ENCODE measurements at regions not wholly inside any gene's neighbourhood (a gene's known extent, or its start where the extent isn't known, plus 50 kb on each side); places are given as distances from the start of the nearest gene placed in this dataset.

GRCh38 chr6:12221856-12222255 lies 68.3 kb upstream of the EDN1 start:
- DNase-seq (ENCODE audit: low spot score), result no peak

GRCh38 chr6:12222405-12223366 lies 67.5 kb upstream of the EDN1 start:
- no peak for DNase-seq (ENCODE audit: low spot score)

- no peak for DNase-seq (ENCODE audit: low spot score)
Observed at GRCh38 chr6:12223383-12223782, 66.8 kb upstream of the EDN1 start.

DNA sequence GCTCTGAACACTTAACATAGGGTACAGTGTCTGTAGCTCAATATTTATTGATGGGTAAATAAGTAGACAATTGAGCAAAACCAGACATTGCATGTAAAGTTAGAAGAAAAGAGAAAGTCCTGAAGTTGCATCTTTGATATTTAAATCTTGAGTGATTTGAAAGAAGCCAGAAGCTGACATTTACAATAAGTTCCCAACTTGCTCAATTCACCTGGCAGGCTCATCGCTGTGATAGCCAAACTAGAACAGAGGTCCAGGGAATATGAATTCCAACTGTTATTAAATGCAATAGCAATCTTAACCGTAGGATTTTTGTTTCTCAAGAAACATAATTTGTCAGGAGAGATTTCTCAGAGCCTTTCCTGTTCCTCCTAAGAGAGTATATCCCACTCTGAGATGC lies 65.9 kb upstream of the EDN1 start:
- DNase-seq (ENCODE audit: low spot score), result no peak

DNA sequence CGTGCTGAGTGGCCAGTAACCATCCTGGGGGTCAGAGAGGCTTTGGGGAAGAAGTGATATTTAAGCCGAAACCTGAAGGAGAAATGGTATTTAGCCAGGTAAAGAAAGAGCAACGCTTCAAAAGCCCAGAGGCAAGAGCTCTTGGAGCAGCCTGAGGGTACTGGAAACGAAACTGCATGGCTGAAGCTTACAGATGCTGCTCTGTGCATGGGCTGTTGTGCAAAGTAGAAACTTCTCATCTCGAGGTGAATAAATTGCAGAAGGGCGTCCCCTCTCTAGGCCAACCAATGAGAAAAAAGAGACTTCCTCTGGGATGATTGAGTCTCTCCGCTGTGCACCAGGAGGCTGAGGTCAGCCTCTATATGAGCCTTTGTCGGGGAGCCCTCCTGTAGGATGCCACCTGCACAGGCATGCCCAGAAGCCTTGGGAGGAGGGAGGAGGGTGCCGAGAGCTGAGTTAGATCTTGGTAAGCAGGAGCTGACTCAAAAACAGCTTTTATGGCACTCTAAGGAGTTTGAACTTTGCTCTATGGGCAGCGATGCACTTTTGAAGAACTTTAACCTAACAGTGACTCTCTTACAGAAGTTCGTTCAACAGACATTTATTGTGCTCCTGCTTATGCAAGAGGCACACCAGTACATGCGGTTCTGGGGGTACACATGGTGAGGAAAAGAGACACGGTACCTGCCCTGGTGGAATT lies 61.6 kb upstream of the EDN1 start:
- no peak for DNase-seq (ENCODE audit: low spot score)

DNA sequence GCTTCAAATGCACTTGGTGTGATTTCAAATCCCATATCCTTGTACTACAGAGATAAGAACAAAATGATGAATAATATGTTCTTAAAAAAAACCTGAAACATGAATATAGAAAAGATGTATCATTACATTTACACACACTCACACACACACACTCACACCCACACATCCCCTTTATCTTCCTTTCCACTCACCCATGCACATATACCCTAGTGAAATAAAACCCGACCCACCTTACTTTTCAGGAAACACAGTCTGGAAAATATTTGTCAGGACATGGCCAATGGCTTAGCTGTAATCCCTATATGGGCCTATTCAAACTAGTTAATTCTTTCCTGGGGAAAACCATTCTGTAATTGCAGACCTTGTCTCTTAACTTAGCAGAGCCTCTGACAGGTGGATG lies 60.8 kb upstream of the EDN1 start:
- DNase-seq (ENCODE audit: low spot score), result no peak

DNA sequence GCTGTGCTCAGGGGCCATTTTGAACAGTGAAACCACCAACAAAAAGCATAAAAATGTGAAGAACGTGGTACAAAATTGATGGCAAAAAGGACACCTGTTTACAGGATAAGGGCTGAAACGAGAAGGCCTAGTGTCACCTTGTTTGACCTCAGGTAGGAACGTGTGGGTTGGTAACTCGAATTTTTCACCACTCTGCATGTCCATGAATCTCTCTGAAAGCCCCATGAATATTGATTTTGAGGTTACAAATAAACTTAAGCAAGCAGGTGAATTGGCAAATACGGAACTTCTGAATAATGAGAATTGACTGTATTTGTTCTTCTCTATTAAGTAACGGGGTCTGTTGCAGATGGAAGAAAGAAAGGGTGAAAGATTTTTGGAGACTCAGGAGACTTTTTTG lies 59.6 kb upstream of the EDN1 start:
- DNase-seq (ENCODE audit: low spot score), result no peak

- DNase-seq (ENCODE audit: low spot score), result no peak
Observed at GRCh38 chr6:12232339-12232738, 57.8 kb upstream of the EDN1 start.

DNA sequence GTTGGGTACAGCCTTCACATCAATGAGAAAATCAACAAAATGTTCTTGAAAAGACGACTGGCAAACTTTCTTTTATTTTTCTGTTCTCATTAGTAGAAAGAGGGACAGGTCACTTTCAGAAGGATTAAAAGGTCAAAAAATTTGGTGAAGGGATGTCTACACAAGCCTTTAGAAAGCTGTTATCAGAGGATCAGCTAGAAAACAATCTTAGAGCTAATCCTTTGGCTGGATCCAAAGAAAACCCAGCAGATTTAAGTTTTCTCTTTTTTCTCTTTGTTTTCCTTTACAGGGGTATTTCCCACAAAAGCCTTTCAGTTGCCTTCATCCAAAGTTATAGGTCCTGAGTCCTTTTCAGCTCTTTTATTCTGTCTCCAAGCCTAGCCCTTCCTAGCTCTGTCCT lies 57.3 kb upstream of the EDN1 start:
- no peak for DNase-seq (ENCODE audit: low spot score)

GRCh38 chr6:12233693-12234571 lies 56.2 kb upstream of the EDN1 start:
- DNase-seq (ENCODE audit: low spot score), result peak; percentile 60

GRCh38 chr6:12235341-12235740 lies 54.8 kb upstream of the EDN1 start:
- DNase-seq (ENCODE audit: low spot score), result no peak

- no peak for DNase-seq (ENCODE audit: low spot score)
Observed at GRCh38 chr6:12238219-12238618, 51.9 kb upstream of the EDN1 start.
